HepG2 (cell line): ENCODE measurements at regions not wholly inside any gene's neighbourhood (a gene's known extent, or its start where the extent isn't known, plus 50 kb on each side); places are given as distances from the start of the nearest gene placed in this dataset.

Experiments
- ATAC-seq: fragments of 200-7000 bp; cut with Tn5 transposase; 3 replicates; pipeline ENCODE4 v1.9.1; 2020; ENCODE audit warnings: mild to moderate bottlenecking, moderate library complexity
- BruUV-seq: library from RNA; stranded (reverse); fragments of 400-500 nt; replicated peaks from 2 replicates; lab custom pipeline; 2021; lab: Mats Ljungman, UMichigan
- CTCF ChIA-PET: fragments of 300-600 bp; formaldehyde crosslinking; extraction: SDS; loops from one replicate; lab custom pipeline; 2021; ENCODE audit warnings: low total read pairs, inconsistent platforms, low intra/inter-chr PET ratio; lab: Yijun Ruan, JAX
- POLR2A ChIA-PET: fragments of 350-600 bp; sonication (Branson Sonifier 250); formaldehyde crosslinking; loops from one replicate; lab custom pipeline; 2020; ENCODE audit warnings: antibody characterized with exemption, inconsistent platforms; lab: Yijun Ruan, JAX
- DNase-seq: peaks from one replicate; pipeline ENCODE4 v3.0.0-alpha.2; 2015; ENCODE audit warnings: low spot score
- FAIRE-seq: peaks from 3 replicates; lab custom pipeline; 2011; peaks lifted over from hg19 to GRCh38; lab: Jason Lieb, UNC
- H2AFZ ChIP-seq: one replicate; pipeline ENCODE4 v1.6.1; 2011; ENCODE audit warnings: low read length, inconsistent platforms
- H3K27ac ChIP-seq: fragments of 300-600 bp; 3 replicates; pipeline ENCODE4 v1.8.0; 2011; ENCODE audit warnings: mixed run types, mild to moderate bottlenecking, mixed read lengths, low read length, inconsistent platforms; ENCODE audit not compliant: insufficient read depth; ENCODE audit errors: extremely low read length
- H3K27me3 ChIP-seq, 2 experiments: fragments of 200-600 bp in 1 of 2; 2 replicates in 1 of 2; 3 replicates in 1 of 2; pipeline versions ENCODE4 v1.6.0 to v1.8.0; 2011; ENCODE audit warnings: low read length in 2 of 2, mild to moderate bottlenecking in 2 of 2, moderate library complexity in 2 of 2, inconsistent platforms in 1 of 2; ENCODE audit not compliant: insufficient read depth in 2 of 2, control insufficient read depth in 1 of 2
- H3K36me3 ChIP-seq, 2 experiments: fragments of 200-600 bp in 1 of 2; replicated peaks in 1 of 2; 2 replicates in 1 of 2; 3 replicates in 1 of 2; pipeline versions ENCODE4 v1.5.1 to v1.8.0; 2011; ENCODE audit warnings: low read length in 2 of 2, inconsistent platforms in 1 of 2; ENCODE audit not compliant: insufficient read depth in 2 of 2, control insufficient read depth in 1 of 2
- H3K4me1 ChIP-seq: 2 replicates; pipeline ENCODE4 v1.5.1; 2012; ENCODE audit warnings: low read length, inconsistent platforms; ENCODE audit not compliant: insufficient read depth
- H3K4me2 ChIP-seq: 2 replicates; pipeline ENCODE4 v1.6.0; 2011; ENCODE audit warnings: low read depth, low read length, inconsistent platforms
- H3K4me3 ChIP-seq, 3 experiments: fragments of 200-600 bp in 1 of 3; sonication (generic), shearing (Covaris generic) in 1 of 3; replicated peaks in 1 of 3; 2 replicates each; pipeline ENCODE4 v1.5.1; 2011 to 2016; ENCODE audit warnings: low read length in 3 of 3, inconsistent platforms in 2 of 3, low read depth in 2 of 3, mild to moderate bottlenecking in 2 of 3, control low read depth in 1 of 3, mixed read lengths in 1 of 3; ENCODE audit not compliant: insufficient read depth in 1 of 3
- H3K79me2 ChIP-seq: one replicate; pipeline ENCODE4 v1.6.1; 2011; ENCODE audit warnings: low read length, inconsistent platforms; ENCODE audit not compliant: insufficient read depth
- H3K9ac ChIP-seq: 2 replicates; pipeline ENCODE4 v1.6.0; 2011; ENCODE audit warnings: mild to moderate bottlenecking, low read depth, low read length, inconsistent platforms; ENCODE audit not compliant: insufficient read depth
- H3K9me3 ChIP-seq: 2 replicates; pipeline ENCODE4 v1.5.1; 2012; ENCODE audit warnings: mild to moderate bottlenecking, low read length
- H4K20me1 ChIP-seq: 2 replicates; pipeline ENCODE4 v1.6.0; 2011; ENCODE audit warnings: inconsistent platforms, mild to moderate bottlenecking, low read length, moderate library complexity; ENCODE audit not compliant: insufficient read depth
- ARNT ChIP-seq: fragments of 450-650 bp; IDR thresholded peaks from 2 replicates; pipeline ENCODE4 v1.6.1; 2017
- FOXK2 ChIP-seq: fragments of 450-650 bp; IDR thresholded peaks from 2 replicates; pipeline ENCODE4 v1.6.1; 2016
- GATAD2A ChIP-seq: IDR thresholded peaks from 2 replicates; pipeline ENCODE4 v1.6.1; 2016
- MLXIP ChIP-seq: sonication (generic); formaldehyde crosslinking; IDR thresholded peaks from 2 replicates; pipeline ENCODE4 v1.9.0; 2021; ENCODE audit warnings: missing genetic modification reagents, borderline replicate concordance
- NR1H2 ChIP-seq: sonication (generic); formaldehyde crosslinking; IDR thresholded peaks from 2 replicates; pipeline ENCODE4 v1.8.1; 2022; ENCODE audit warnings: low read depth, missing genetic modification reagents, borderline replicate concordance
- POGK ChIP-seq: sonication (generic); formaldehyde crosslinking; conservative IDR thresholded peaks from 2 replicates; pipeline ENCODE4 v1.8.0; 2022; ENCODE audit warnings: mild to moderate bottlenecking, moderate library complexity, missing genetic modification reagents
- YEATS2 ChIP-seq: sonication (generic); formaldehyde crosslinking; IDR thresholded peaks from 2 replicates; pipeline ENCODE4 v1.4.0; 2020; ENCODE audit warnings: missing genetic modification reagents, borderline replicate concordance
- ZBTB14 ChIP-seq: sonication (generic); formaldehyde crosslinking; IDR thresholded peaks from 2 replicates; pipeline ENCODE4 v1.4.0; 2020; ENCODE audit warnings: missing genetic modification reagents
- ZBTB46 ChIP-seq: sonication (generic); formaldehyde crosslinking; IDR thresholded peaks from 2 replicates; pipeline ENCODE4 v1.4.0; 2020; ENCODE audit warnings: mild to moderate bottlenecking, missing genetic modification reagents, borderline replicate concordance
- ZKSCAN8 ChIP-seq: IDR thresholded peaks from 2 replicates; pipeline ENCODE4 v1.6.1; 2016; ENCODE audit warnings: borderline replicate concordance, missing genetic modification reagents, missing compliant biosample characterization
- ZNF234 ChIP-seq: sonication (generic); formaldehyde crosslinking; conservative IDR thresholded peaks from 2 replicates; pipeline ENCODE4 v1.5.1; 2020; ENCODE audit warnings: mild to moderate bottlenecking, missing genetic modification reagents
- ZNF282 ChIP-seq: fragments of 450-650 bp; IDR thresholded peaks from 2 replicates; pipeline ENCODE4 v1.6.1; 2018; ENCODE audit not compliant: partially characterized antibody
- ZNF7 ChIP-seq: IDR thresholded peaks from 2 replicates; pipeline ENCODE4 v1.6.1; 2016; ENCODE audit warnings: missing biosample characterization, missing genetic modification reagents
- WGBS: methylation state at CpG from one replicate; pipeline ENCODE4 v1.1.6; 2017; ENCODE audit warnings: low lambda C conversion rate; 5-methylcytosine and 5-hydroxymethylcytosine counted together
- in situ Hi-C: cut with HindIII; loops from 2 replicates; pipeline ENCODE4 v1.10.0; 2017; ENCODE audit warnings: low pct_unique_long_range_greater_than_20kb; ENCODE audit not compliant: extremely low pct_ligation_motif_present
- intact Hi-C: fragments of 100-400 bp; cut with micrococcal nuclease; formaldehyde crosslinking; loops from one replicate; pipeline ENCODE4 v1.10.0; 2022; ENCODE audit not compliant: unreplicated experiment

GRCh38 chr7:96479015-96479645 is 157.2 kb upstream of the SLC25A13 start:
- CTCF ChIA-PET, result no interaction called here
- H3K4me2 ChIP-seq, result no peak overlapping the region
- no peak for DNase-seq
- intact Hi-C loops (no loop called here), in situ Hi-C loops (no loop called here)
- H3K27me3 ChIP-seq, result 0 out of 5 replicates have a peak, but pooled peaks cover 0 to under 1% of the 10 kb centered on the region in 2 experiments
- H2AFZ ChIP-seq, result no peak overlapping the region
- no peaks in the 10 kb centered on the region for H4K20me1 ChIP-seq
- no peaks in the 10 kb centered on the region for H3K36me3 ChIP-seq
- no peaks in the 10 kb centered on the region for H3K4me1 ChIP-seq
- ATAC-seq, result no peak
- no peak overlapping the region for H3K9ac ChIP-seq
- POLR2A ChIA-PET, result no interaction called here
- H3K79me2 ChIP-seq, result no peaks in the 10 kb centered on the region
- no peaks in the 10 kb centered on the region for H3K9me3 ChIP-seq
- H3K27ac ChIP-seq, result no peak overlapping the region
- H3K4me3 ChIP-seq, result no peak overlapping the region
- 55% methylated on average over 4 of the region's 4 CpGs for WGBS
- FAIRE-seq, result no peak
- no TSS peak for BruUV-seq
- TF ChIP-seq ZBTB46 (CRISPR knock-in tag), result no peak
- no peak for TF ChIP-seq ZNF282
- TF ChIP-seq ARNT, result no peak
- TF ChIP-seq ZNF7 (CRISPR knock-in tag), result no peak
- TF ChIP-seq NR1H2 (CRISPR knock-in tag), result no peak
- no peak for TF ChIP-seq ZKSCAN8 (CRISPR knock-in tag)
- no peak for TF ChIP-seq MLXIP (CRISPR knock-in tag)
- TF ChIP-seq POGK (CRISPR knock-in tag), result no peak
- no peak for TF ChIP-seq YEATS2 (CRISPR knock-in tag)
- TF ChIP-seq GATAD2A (CRISPR knock-in tag), result no peak
- no peak for TF ChIP-seq FOXK2
- TF ChIP-seq ZBTB14 (CRISPR knock-in tag), result no peak
- no peak for TF ChIP-seq ZNF234
